ENCODE measurements at regions not wholly inside any gene's neighbourhood (a gene's known extent, or its start where the extent isn't known, plus 50 kb on each side); places are given as distances from the start of the nearest gene placed in this dataset.

DNA sequence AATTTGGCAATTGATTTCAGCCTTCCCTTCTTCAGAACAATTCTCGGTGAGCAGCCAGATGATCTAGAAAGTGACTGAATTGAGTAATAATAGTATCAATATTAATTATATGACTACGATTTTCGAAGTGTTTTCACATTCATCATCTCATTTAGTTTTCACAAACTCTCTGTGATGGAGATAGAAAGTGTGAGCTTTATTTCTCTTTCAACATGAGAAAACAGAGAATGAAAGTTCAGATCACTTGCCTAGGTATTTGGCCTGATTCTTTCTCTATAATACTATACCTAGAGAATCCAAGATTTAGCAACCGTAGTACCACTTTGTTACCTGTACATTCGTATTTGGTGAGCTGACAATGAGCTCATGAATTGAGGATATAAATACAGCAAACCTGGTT lies 739.2 kb upstream of the NR2F2 start:
- no peak overlapping the region for H3K27ac ChIP-seq (ENCODE audit: low read depth, low read length)
- H3K27me3 ChIP-seq (ENCODE audit: control insufficient read depth, insufficient read depth, low read length): no peaks in the 10 kb centered on the region
- no peak overlapping the region for H3K4me3 ChIP-seq (ENCODE audit: low read depth, low read length)
- H3K9me3 ChIP-seq (ENCODE audit: control insufficient read depth, insufficient read depth, low read length): no peaks in the 10 kb centered on the region
- no peak overlapping the region for H3K9ac ChIP-seq (ENCODE audit: low read depth, low read length)
- peaks cover under 1% of the 10 kb centered on the region; the same call in 1 of the 2 replicates for H3K4me1 ChIP-seq (ENCODE audit: control insufficient read depth, insufficient read depth, low read length)
- H3K36me3 ChIP-seq (ENCODE audit: control insufficient read depth, insufficient read depth, low read length): no peaks in the 10 kb centered on the region

- Histone ChIP-seq H3K27me3 (ENCODE audit: control insufficient read depth, insufficient read depth, low read length) (no peaks in the 10 kb centered on the region), H3K27ac (ENCODE audit: low read depth, low read length) (no peak overlapping the region), H3K9ac (ENCODE audit: low read depth, low read length) (no peak overlapping the region), H3K9me3 (ENCODE audit: control insufficient read depth, insufficient read depth, low read length) (no peaks in the 10 kb centered on the region), H3K36me3 (ENCODE audit: control insufficient read depth, insufficient read depth, low read length) (no peaks in the 10 kb centered on the region), H3K4me1 (ENCODE audit: control insufficient read depth, insufficient read depth, low read length) (peaks cover 2% of the 10 kb centered on the region; the same call in 1 of the 2 replicates), H3K4me3 (ENCODE audit: low read depth, low read length) (no peak overlapping the region)
Measured at GRCh38 chr15:95591886-95592285, 738.6 kb upstream of the NR2F2 start.

DNA sequence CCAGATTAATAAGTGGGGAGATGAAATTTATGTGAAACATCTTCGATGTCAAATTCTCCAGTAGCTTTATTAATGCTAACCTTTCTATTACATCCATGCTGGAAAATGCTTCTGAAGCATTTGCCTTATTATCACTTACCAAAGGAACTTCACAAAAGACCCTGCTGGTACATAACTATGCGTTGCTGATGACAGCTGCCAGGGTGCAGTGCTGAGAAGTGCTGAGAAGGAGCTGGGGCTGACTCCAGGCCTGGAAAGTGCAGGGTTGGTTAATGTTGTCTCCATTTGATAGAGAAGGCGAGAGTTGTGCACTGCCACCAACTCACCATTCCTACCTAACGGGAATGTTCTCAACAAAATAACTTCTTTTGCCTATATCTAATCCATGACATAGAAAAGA lies 736.0 kb upstream of the NR2F2 start:
- Histone ChIP-seq H3K4me1 (ENCODE audit: control insufficient read depth, insufficient read depth, low read length) (peaks cover 9% of the 10 kb centered on the region; the same call in 1 of the 2 replicates), H3K4me3 (ENCODE audit: low read depth, low read length) (no peak overlapping the region), H3K27me3 (ENCODE audit: control insufficient read depth, insufficient read depth, low read length) (no peaks in the 10 kb centered on the region), H3K9me3 (ENCODE audit: control insufficient read depth, insufficient read depth, low read length) (no peaks in the 10 kb centered on the region), H3K9ac (ENCODE audit: low read depth, low read length) (no peak overlapping the region), H3K27ac (ENCODE audit: low read depth, low read length) (no peak overlapping the region), H3K36me3 (ENCODE audit: control insufficient read depth, insufficient read depth, low read length) (no peaks in the 10 kb centered on the region)

- Histone ChIP-seq H3K4me1 (ENCODE audit: control insufficient read depth, insufficient read depth, low read length) (peaks cover 9% of the 10 kb centered on the region; the same call in 1 of the 2 replicates), H3K4me3 (ENCODE audit: low read depth, low read length) (no peak overlapping the region), H3K9ac (ENCODE audit: low read depth, low read length) (no peak overlapping the region), H3K27ac (ENCODE audit: low read depth, low read length) (no peak overlapping the region), H3K36me3 (ENCODE audit: control insufficient read depth, insufficient read depth, low read length) (no peaks in the 10 kb centered on the region), H3K27me3 (ENCODE audit: control insufficient read depth, insufficient read depth, low read length) (no peaks in the 10 kb centered on the region), H3K9me3 (ENCODE audit: control insufficient read depth, insufficient read depth, low read length) (no peaks in the 10 kb centered on the region)
Measured at GRCh38 chr15:95595759-95596158, 734.7 kb upstream of the NR2F2 start.

DNA sequence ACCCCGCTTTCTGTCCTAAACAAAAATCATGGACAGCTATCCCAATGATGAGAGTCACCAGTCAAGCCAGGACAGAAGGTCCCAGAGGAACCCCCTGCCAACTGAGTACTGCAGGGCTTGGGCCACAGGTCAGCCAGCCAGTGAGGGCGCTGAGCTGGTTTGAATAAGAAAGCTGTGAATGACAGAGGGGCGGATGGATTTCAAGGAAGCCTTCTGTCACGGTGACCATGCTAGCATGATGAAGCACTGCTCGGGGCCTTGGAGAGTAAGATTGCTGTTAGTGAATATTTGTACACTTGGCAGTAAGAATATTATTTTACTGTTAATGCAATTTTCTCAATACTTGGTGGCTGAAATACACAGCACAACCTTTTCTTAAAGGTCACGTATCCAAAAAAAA lies 734.0 kb upstream of the NR2F2 start:
- Histone ChIP-seq H3K27me3 (ENCODE audit: control insufficient read depth, insufficient read depth, low read length) (no peaks in the 10 kb centered on the region), H3K4me1 (ENCODE audit: control insufficient read depth, insufficient read depth, low read length) (peaks cover 9% of the 10 kb centered on the region; the same call in 1 of the 2 replicates), H3K4me3 (ENCODE audit: low read depth, low read length) (no peak overlapping the region), H3K9me3 (ENCODE audit: control insufficient read depth, insufficient read depth, low read length) (no peaks in the 10 kb centered on the region), H3K36me3 (ENCODE audit: control insufficient read depth, insufficient read depth, low read length) (no peaks in the 10 kb centered on the region), H3K27ac (ENCODE audit: low read depth, low read length) (no peak overlapping the region), H3K9ac (ENCODE audit: low read depth, low read length) (no peak overlapping the region)

GRCh38 chr15:95598251-95598855 lies 732.1 kb upstream of the NR2F2 start:
- Histone ChIP-seq H3K27ac (ENCODE audit: low read depth, low read length) (no peak overlapping the region), H3K9me3 (ENCODE audit: control insufficient read depth, insufficient read depth, low read length) (no peaks in the 10 kb centered on the region), H3K9ac (ENCODE audit: low read depth, low read length) (no peak overlapping the region), H3K4me3 (ENCODE audit: low read depth, low read length) (no peak overlapping the region), H3K4me1 (ENCODE audit: control insufficient read depth, insufficient read depth, low read length) (peaks cover 9% of the 10 kb centered on the region; the same call in 1 of the 2 replicates), H3K36me3 (ENCODE audit: control insufficient read depth, insufficient read depth, low read length) (no peaks in the 10 kb centered on the region), H3K27me3 (ENCODE audit: control insufficient read depth, insufficient read depth, low read length) (no peaks in the 10 kb centered on the region)

DNA sequence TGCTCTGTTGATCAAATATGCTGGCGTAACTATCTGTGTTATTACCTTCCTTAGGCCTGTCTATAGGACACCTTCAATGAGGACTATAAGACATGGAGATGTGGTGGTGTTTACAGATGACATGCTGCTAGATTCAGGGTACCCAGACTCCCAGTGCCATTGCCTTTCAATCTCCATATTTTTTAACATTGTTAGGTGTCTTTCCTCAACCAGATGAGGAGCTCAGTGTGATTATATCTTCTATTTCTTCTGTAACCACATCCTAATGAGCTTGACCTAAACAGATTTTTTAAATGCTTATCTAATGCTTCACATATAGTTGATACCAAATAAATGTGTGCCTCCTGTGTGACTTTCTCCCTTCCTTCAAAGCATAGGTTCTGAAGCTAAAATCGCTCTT lies 730.1 kb upstream of the NR2F2 start:
- H3K4me1 ChIP-seq (ENCODE audit: control insufficient read depth, insufficient read depth, low read length): peaks cover 9% of the 10 kb centered on the region; the same call in 1 of the 2 replicates
- no peaks in the 10 kb centered on the region for H3K36me3 ChIP-seq (ENCODE audit: control insufficient read depth, insufficient read depth, low read length)
- no peak overlapping the region for H3K27ac ChIP-seq (ENCODE audit: low read depth, low read length)
- no peak overlapping the region for H3K9ac ChIP-seq (ENCODE audit: low read depth, low read length)
- H3K27me3 ChIP-seq (ENCODE audit: control insufficient read depth, insufficient read depth, low read length): no peaks in the 10 kb centered on the region
- H3K4me3 ChIP-seq (ENCODE audit: low read depth, low read length): no peak overlapping the region
- H3K9me3 ChIP-seq (ENCODE audit: control insufficient read depth, insufficient read depth, low read length): no peaks in the 10 kb centered on the region

DNA sequence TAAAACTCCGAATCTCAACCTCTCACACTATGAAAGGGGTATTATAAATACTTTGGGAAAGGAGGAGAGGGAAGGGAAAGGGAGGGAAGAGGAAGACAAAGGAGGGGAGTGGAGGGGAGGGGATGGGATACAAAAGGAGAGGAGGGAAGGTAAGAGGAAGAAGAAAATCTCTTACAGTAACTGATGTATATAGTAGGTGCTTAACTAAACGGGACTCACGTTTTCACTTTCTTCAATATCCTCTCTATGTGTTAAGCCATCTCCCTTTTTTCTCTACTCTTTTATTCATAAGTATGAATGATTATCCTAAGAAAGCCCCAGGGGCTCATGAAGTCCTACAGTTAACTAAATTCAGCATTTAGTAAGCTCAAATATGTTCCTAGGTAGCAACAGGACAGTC lies 729.6 kb upstream of the NR2F2 start:
- no peaks in the 10 kb centered on the region for H3K27me3 ChIP-seq (ENCODE audit: control insufficient read depth, insufficient read depth, low read length)
- H3K9ac ChIP-seq (ENCODE audit: low read depth, low read length): no peak overlapping the region
- no peaks in the 10 kb centered on the region for H3K9me3 ChIP-seq (ENCODE audit: control insufficient read depth, insufficient read depth, low read length)
- no peak overlapping the region for H3K4me3 ChIP-seq (ENCODE audit: low read depth, low read length)
- no peaks in the 10 kb centered on the region for H3K36me3 ChIP-seq (ENCODE audit: control insufficient read depth, insufficient read depth, low read length)
- H3K4me1 ChIP-seq (ENCODE audit: control insufficient read depth, insufficient read depth, low read length): peaks cover 9% of the 10 kb centered on the region; the same call in 1 of the 2 replicates
- no peak overlapping the region for H3K27ac ChIP-seq (ENCODE audit: low read depth, low read length)

DNA sequence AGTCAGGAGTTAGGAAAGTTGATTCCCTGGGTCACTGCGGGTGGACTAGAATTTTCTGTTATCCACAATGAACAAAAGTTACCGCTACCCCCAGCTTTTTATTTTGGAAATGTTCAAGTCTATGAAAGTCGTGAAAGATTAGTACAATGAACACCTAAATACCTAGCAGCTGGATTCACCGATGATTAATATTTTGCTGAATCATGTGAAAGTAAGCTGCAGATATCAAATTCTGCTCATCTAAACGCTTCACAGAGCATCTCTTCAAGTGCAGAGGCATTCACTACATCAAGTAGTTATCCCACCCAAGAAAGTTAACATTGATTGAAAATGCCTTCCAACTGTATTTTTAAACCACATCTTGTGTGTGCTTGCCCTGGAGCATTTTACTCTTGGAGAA lies 729.0 kb upstream of the NR2F2 start:
- no peak overlapping the region for H3K9ac ChIP-seq (ENCODE audit: low read depth, low read length)
- no peak overlapping the region for H3K4me3 ChIP-seq (ENCODE audit: low read depth, low read length)
- no peaks in the 10 kb centered on the region for H3K27me3 ChIP-seq (ENCODE audit: control insufficient read depth, insufficient read depth, low read length)
- H3K4me1 ChIP-seq (ENCODE audit: control insufficient read depth, insufficient read depth, low read length): peaks cover 7% of the 10 kb centered on the region; the same call in 1 of the 2 replicates
- H3K27ac ChIP-seq (ENCODE audit: low read depth, low read length): no peak overlapping the region
- no peaks in the 10 kb centered on the region for H3K36me3 ChIP-seq (ENCODE audit: control insufficient read depth, insufficient read depth, low read length)
- no peaks in the 10 kb centered on the region for H3K9me3 ChIP-seq (ENCODE audit: control insufficient read depth, insufficient read depth, low read length)

GRCh38 chr15:95603802-95604201 lies 726.7 kb upstream of the NR2F2 start:
- Histone ChIP-seq H3K27ac (ENCODE audit: low read depth, low read length) (no peak overlapping the region), H3K4me3 (ENCODE audit: low read depth, low read length) (no peak overlapping the region), H3K4me1 (ENCODE audit: control insufficient read depth, insufficient read depth, low read length) (no peaks in the 10 kb centered on the region), H3K27me3 (ENCODE audit: control insufficient read depth, insufficient read depth, low read length) (no peaks in the 10 kb centered on the region), H3K9me3 (ENCODE audit: control insufficient read depth, insufficient read depth, low read length) (no peaks in the 10 kb centered on the region), H3K36me3 (ENCODE audit: control insufficient read depth, insufficient read depth, low read length) (no peaks in the 10 kb centered on the region), H3K9ac (ENCODE audit: low read depth, low read length) (no peak overlapping the region)

GRCh38 chr15:95604634-95605036 lies 725.9 kb upstream of the NR2F2 start:
- Histone ChIP-seq H3K27ac (ENCODE audit: low read depth, low read length) (no peak overlapping the region), H3K27me3 (ENCODE audit: control insufficient read depth, insufficient read depth, low read length) (no peaks in the 10 kb centered on the region), H3K4me3 (ENCODE audit: low read depth, low read length) (no peak overlapping the region), H3K9me3 (ENCODE audit: control insufficient read depth, insufficient read depth, low read length) (no peaks in the 10 kb centered on the region), H3K4me1 (ENCODE audit: control insufficient read depth, insufficient read depth, low read length) (no peaks in the 10 kb centered on the region), H3K36me3 (ENCODE audit: control insufficient read depth, insufficient read depth, low read length) (no peaks in the 10 kb centered on the region), H3K9ac (ENCODE audit: low read depth, low read length) (no peak overlapping the region)
